H1 (cell line): ENCODE measurements at regions not wholly inside any gene's neighbourhood (a gene's known extent, or its start where the extent isn't known, plus 50 kb on each side); places are given as distances from the start of the nearest gene placed in this dataset.

Experiments
- CTCF ChIA-PET: fragments of 300-600 bp; sonication (Branson Sonifier 250); formaldehyde crosslinking; loops from one replicate; lab custom pipeline; 2021; ENCODE audit not compliant: partially characterized antibody; lab: Charles Lee
- POLR2A ChIA-PET: fragments of 300-600 bp; sonication (Branson Sonifier 250); formaldehyde crosslinking; loops from one replicate; lab custom pipeline; 2021; ENCODE audit warnings: inconsistent platforms; ENCODE audit not compliant: partially characterized antibody; lab: Charles Lee
- DNase-seq, 2 experiments: peaks; one replicate each; pipeline versions ENCODE4 v3.0.0 to v3.0.0-alpha.2; 2010 to 2022; ENCODE audit warnings: low spot score in 2 of 2, low read depth in 1 of 2, mixed read lengths in 1 of 2
- FAIRE-seq: peaks from 2 replicates; lab custom pipeline; 2011; peaks lifted over from hg19 to GRCh38; lab: Jason Lieb, UNC
- H2AFZ ChIP-seq: 2 replicates; pipeline ENCODE4 v1.8.1; 2012; ENCODE audit warnings: low read length, inconsistent platforms
- H2AK5ac ChIP-seq: 2 replicates; pipeline ENCODE4 v1.6.1; 2013; ENCODE audit warnings: low read depth, low read length
- H2BK120ac ChIP-seq: replicated peaks from 2 replicates; pipeline ENCODE3; 2013; ENCODE audit warnings: low read depth, low read length, inconsistent platforms
- H2BK12ac ChIP-seq: 2 replicates; pipeline ENCODE4 v1.6.1; 2013; ENCODE audit warnings: low read depth, low read length
- H2BK15ac ChIP-seq: 2 replicates; pipeline ENCODE4 v1.6.1; 2013; ENCODE audit warnings: low read length
- H2BK20ac ChIP-seq: 2 replicates; pipeline ENCODE4 v1.6.1; 2013; ENCODE audit warnings: low read length
- H2BK5ac ChIP-seq: 2 replicates; pipeline ENCODE4 v1.6.1; 2013; ENCODE audit warnings: low read depth, low read length
- H3K14ac ChIP-seq: 2 replicates; pipeline ENCODE4 v1.6.1; 2013; ENCODE audit warnings: inconsistent platforms; ENCODE audit not compliant: insufficient read length
- H3K18ac ChIP-seq: 2 replicates; pipeline ENCODE4 v1.6.1; 2013; ENCODE audit warnings: low read length; ENCODE audit errors: extremely low read depth
- H3K23ac ChIP-seq: 2 replicates; pipeline ENCODE4 v1.6.1; 2013; ENCODE audit warnings: inconsistent platforms; ENCODE audit not compliant: insufficient read length
- H3K23me2 ChIP-seq: 2 replicates; pipeline ENCODE4 v1.6.1; 2013; ENCODE audit warnings: low read depth, low read length
- H3K27ac ChIP-seq: 2 replicates; pipeline ENCODE4 v1.6.1; 2011; ENCODE audit warnings: low read depth, low read length, inconsistent platforms
- H3K27me3 ChIP-seq, 4 experiments: replicated peaks in 1 of 4; 1 replicate in 1 of 4; 2 replicates in 3 of 4; pipeline versions ENCODE4 v1.6.1 to v1.8.1; 2011 to 2013; ENCODE audit warnings: low read length in 3 of 4, mild to moderate bottlenecking in 3 of 4, inconsistent platforms in 2 of 4, mixed read lengths in 2 of 4, moderate library complexity in 1 of 4; ENCODE audit not compliant: control insufficient read depth in 3 of 4, insufficient read depth in 3 of 4; ENCODE audit errors: extremely low read depth in 1 of 4
- H3K36me3 ChIP-seq, 4 experiments: 2 replicates each; pipeline versions ENCODE4 v1.6.1 to v1.8.1; 2011 to 2013; ENCODE audit warnings: mild to moderate bottlenecking in 4 of 4, low read length in 3 of 4, moderate library complexity in 2 of 4, control low read depth in 1 of 4, inconsistent platforms in 1 of 4; ENCODE audit not compliant: insufficient read depth in 4 of 4, control insufficient read depth in 2 of 4
- H3K4ac ChIP-seq: replicated peaks from 2 replicates; pipeline ENCODE3; 2013; ENCODE audit warnings: low read length, low read depth, mixed read lengths, inconsistent platforms; ENCODE audit not compliant: insufficient read length
- H3K4me1 ChIP-seq, 4 experiments: replicated peaks in 1 of 4; 1 replicate in 1 of 4; 2 replicates in 3 of 4; pipeline versions ENCODE4 v1.6.1 to v1.8.1; 2011 to 2013; ENCODE audit warnings: low read length in 3 of 4, inconsistent platforms in 2 of 4, mixed read lengths in 1 of 4; ENCODE audit not compliant: insufficient read depth in 4 of 4, control insufficient read depth in 3 of 4
- H3K4me2 ChIP-seq, 2 experiments: 2 replicates each; pipeline versions ENCODE4 v1.6.1 to v1.8.1; 2011 to 2013; ENCODE audit warnings: low read depth in 2 of 2, low read length in 2 of 2, control low read depth in 1 of 2, inconsistent platforms in 1 of 2, mild to moderate bottlenecking in 1 of 2; ENCODE audit not compliant: insufficient read depth in 1 of 2
- H3K4me3 ChIP-seq, 4 experiments: fragments of 200-600, 300-600 bp in 1 of 4; sonication (generic), shearing (Covaris generic), sonication (Bioruptor Twin) in 1 of 4; 2 replicates each; pipeline versions ENCODE4 v1.5.1 to v1.8.1; 2011 to 2016; ENCODE audit warnings: low read length in 4 of 4, low read depth in 3 of 4, control low read depth in 2 of 4, inconsistent platforms in 2 of 4, mild to moderate bottlenecking in 2 of 4, mixed read lengths in 1 of 4, moderate library complexity in 1 of 4; ENCODE audit not compliant: insufficient read depth in 2 of 4; ENCODE audit errors: extremely low read depth in 1 of 4
- H3K56ac ChIP-seq: replicated peaks from 2 replicates; pipeline ENCODE3; 2013; ENCODE audit warnings: low read depth, mild to moderate bottlenecking, mixed read lengths, low read length, inconsistent platforms; ENCODE audit not compliant: insufficient read length
- H3K79me1 ChIP-seq: 2 replicates; pipeline ENCODE4 v1.6.1; 2013; ENCODE audit warnings: low read depth, low read length, control low read depth
- H3K79me2 ChIP-seq, 2 experiments: 2 replicates each; pipeline versions ENCODE4 v1.6.1 to v1.8.1; 2012 to 2013; ENCODE audit warnings: low read length in 2 of 2, mild to moderate bottlenecking in 2 of 2, inconsistent platforms in 1 of 2; ENCODE audit not compliant: insufficient read depth in 2 of 2, control insufficient read depth in 1 of 2
- H3K9ac ChIP-seq, 4 experiments: replicated peaks in 1 of 4; 1 replicate in 1 of 4; 2 replicates in 3 of 4; pipeline versions ENCODE4 v1.6.1 to v1.8.1; 2011 to 2013; ENCODE audit warnings: low read depth in 3 of 4, low read length in 3 of 4, control low read depth in 2 of 4, mild to moderate bottlenecking in 2 of 4, moderate library complexity in 2 of 4, inconsistent platforms in 1 of 4; ENCODE audit errors: extremely low read depth in 1 of 4
- H3K9me3 ChIP-seq, 2 experiments: 2 replicates each; pipeline versions ENCODE4 v1.6.1 to v1.8.1; 2012 to 2013; ENCODE audit warnings: mild to moderate bottlenecking in 2 of 2, moderate library complexity in 2 of 2, control low read depth in 1 of 2, inconsistent platforms in 1 of 2, low read depth in 1 of 2, low read length in 1 of 2, mixed read lengths in 1 of 2; ENCODE audit not compliant: insufficient read depth in 2 of 2
- H4K20me1 ChIP-seq, 2 experiments: replicated peaks in 1 of 2; 2 replicates each; pipeline versions ENCODE3 to v1.8.1; 2011 to 2013; ENCODE audit warnings: inconsistent platforms in 2 of 2, low read length in 2 of 2, mild to moderate bottlenecking in 1 of 2; ENCODE audit not compliant: insufficient read depth in 2 of 2, control insufficient read depth in 1 of 2
- H4K5ac ChIP-seq: 2 replicates; pipeline ENCODE4 v1.6.1; 2013; ENCODE audit warnings: low read length, low read depth, mixed read lengths, inconsistent platforms; ENCODE audit not compliant: insufficient read length
- H4K8ac ChIP-seq: 2 replicates; pipeline ENCODE4 v1.8.0; 2013; ENCODE audit warnings: mild to moderate bottlenecking, moderate library complexity, low read length, inconsistent platforms; ENCODE audit not compliant: insufficient read depth; ENCODE audit errors: extremely low read depth
- H4K91ac ChIP-seq: replicated peaks from 2 replicates; pipeline ENCODE3; 2013; ENCODE audit warnings: low read length, mixed read lengths, inconsistent platforms; ENCODE audit not compliant: insufficient read length
- ATF3 ChIP-seq: IDR thresholded peaks from 2 replicates; pipeline ENCODE4 v1.6.1; 2011; ENCODE audit warnings: low read depth, mild to moderate bottlenecking, low read length; ENCODE audit not compliant: insufficient read depth
- BACH1 ChIP-seq: IDR thresholded peaks from 2 replicates; pipeline ENCODE4 v1.6.1; 2012; ENCODE audit warnings: low read length, improper control_type of control experiment
- EGR1 ChIP-seq: IDR thresholded peaks from 2 replicates; pipeline ENCODE4 v1.6.1; 2011; ENCODE audit warnings: low read depth, low read length, borderline replicate concordance
- JUN ChIP-seq: IDR thresholded peaks from 2 replicates; pipeline ENCODE4 v1.6.1; 2011; ENCODE audit warnings: low read depth, mild to moderate bottlenecking, improper control_type of control experiment, low read length
- JUND ChIP-seq: IDR thresholded peaks from 2 replicates; pipeline ENCODE4 v1.6.1; 2011; ENCODE audit warnings: mild to moderate bottlenecking, improper control_type of control experiment, low read length
- KDM1A ChIP-seq: fragments of 200-600, 300-600 bp; sonication (generic); IDR thresholded peaks from 2 replicates; pipeline ENCODE4 v1.7.1; 2016; ENCODE audit warnings: mild to moderate bottlenecking, low read length, borderline replicate concordance
- KDM4A ChIP-seq: IDR thresholded peaks from one replicate; pipeline ENCODE4 v1.7.1; 2012; ENCODE audit warnings: low read depth, mild to moderate bottlenecking, moderate library complexity, low read length, inconsistent platforms; ENCODE audit not compliant: severe bottlenecking
- KDM5A ChIP-seq: fragments of 200-600 bp; IDR thresholded peaks from 2 replicates; pipeline ENCODE4 v1.7.1; 2012; ENCODE audit warnings: mild to moderate bottlenecking, low read length, inconsistent platforms, mixed read lengths
- NRF1 ChIP-seq: IDR thresholded peaks from 2 replicates; pipeline ENCODE4 v1.6.1; 2011; ENCODE audit warnings: mild to moderate bottlenecking, low read depth, low read length, improper control_type of control experiment
- RBBP5 ChIP-seq: IDR thresholded peaks from 2 replicates; pipeline ENCODE4 v1.7.1; 2012; ENCODE audit warnings: low read depth, mild to moderate bottlenecking, inconsistent platforms, low read length, moderate library complexity, borderline replicate concordance
- RFX5 ChIP-seq: IDR thresholded peaks from 2 replicates; pipeline ENCODE4 v1.6.1; 2011; ENCODE audit warnings: low read depth, low read length, improper control_type of control experiment, borderline replicate concordance
- RXRA ChIP-seq: IDR thresholded peaks from 2 replicates; pipeline ENCODE4 v1.6.1; 2011; ENCODE audit warnings: low read depth, mild to moderate bottlenecking, low read length, moderate library complexity; ENCODE audit not compliant: insufficient read depth
- SIX5 ChIP-seq: IDR thresholded peaks from 2 replicates; pipeline ENCODE4 v1.6.1; 2011; ENCODE audit warnings: mild to moderate bottlenecking, low read depth, low read length
- SP2 ChIP-seq: IDR thresholded peaks from 2 replicates; pipeline ENCODE4 v1.6.1; 2012; ENCODE audit warnings: mild to moderate bottlenecking, low read length, inconsistent platforms
- SP4 ChIP-seq: IDR thresholded peaks from 2 replicates; pipeline ENCODE4 v1.6.1; 2012; ENCODE audit warnings: low read length, inconsistent platforms
- TEAD4 ChIP-seq: IDR thresholded peaks from 2 replicates; pipeline ENCODE4 v1.6.1; 2012; ENCODE audit warnings: low read depth, low read length, inconsistent platforms, mixed read lengths
- WGBS, 2 experiments: shearing (Covaris generic) in 1 of 2; methylation state at CpG; one replicate each; pipeline versions ENCODE4 v1.1.6 to v1.1.7; 2013 to 2015; ENCODE audit warnings: low lambda C conversion rate in 2 of 2, mixed read lengths in 2 of 2, inconsistent platforms in 1 of 2, low coverage in 1 of 2, missing lambda C conversion rate in 1 of 2; ENCODE audit not compliant: insufficient replicate concordance in 2 of 2, insufficient coverage in 1 of 2, insufficient read length in 1 of 2; ENCODE audit errors: extremely low coverage in 1 of 2, missing lambda C conversion rate in 1 of 2; 5-methylcytosine and 5-hydroxymethylcytosine counted together

GRCh38 chr1:118360817-118361216 lies 175.8 kb upstream of the SPAG17 start:
- Histone ChIP-seq H2BK15ac (no peak overlapping the region), H3K23ac (no peak overlapping the region), H3K79me2 (no peaks in the 10 kb centered on the region), H3K4me1 (no peaks in the 10 kb centered on the region), H2BK20ac (no peak overlapping the region), H3K56ac (no peak overlapping the region), H3K36me3 (no peaks in the 10 kb centered on the region), H3K18ac (no peak overlapping the region), H2BK5ac (no peak overlapping the region), H4K8ac (no peak overlapping the region), H2AFZ (no peak overlapping the region), H2BK120ac (no peak overlapping the region), H4K91ac (no peak overlapping the region), H3K9ac (no peak overlapping the region), H3K4me2 (no peak overlapping the region), H3K14ac (no peak overlapping the region), H3K23me2 (no peaks in the 10 kb centered on the region), H3K9me3 (peaks cover 12 to 14% of the 10 kb centered on the region in 2 experiments; a peak in 2 of 4 replicates), H4K20me1 (no peaks in the 10 kb centered on the region), H3K4ac (no peak overlapping the region), H4K5ac (no peak overlapping the region), H2AK5ac (no peak overlapping the region), H2BK12ac (no peak overlapping the region), H3K27ac (no peak overlapping the region), H3K27me3 (no peaks in the 10 kb centered on the region), H3K4me3 (no peak overlapping the region), H3K79me1 (no peaks in the 10 kb centered on the region)
- CTCF ChIA-PET: no interaction called here
- FAIRE-seq (no peak), DNase-seq (no peak)
- WGBS, 2 experiments: 96% methylated on average over 2 of the region's 2 CpGs; no CpG with 5 or more reads in 1 of the 2 experiments
- POLR2A ChIA-PET: no interaction called here
- TF ChIP-seq RFX5 (no peak), KDM4A (no peak), KDM1A (no peak), TEAD4 (no peak), KDM5A (no peak), EGR1 (no peak), ATF3 (no peak), JUN (no peak), NRF1 (no peak), BACH1 (no peak), SIX5 (no peak), RBBP5 (no peak), JUND (no peak), SP4 (no peak), SP2 (no peak), RXRA (no peak)
